ENCODE measurements at regions not wholly inside any gene's neighbourhood (a gene's known extent, or its start where the extent isn't known, plus 50 kb on each side); places are given as distances from the start of the nearest gene placed in this dataset.

DNA sequence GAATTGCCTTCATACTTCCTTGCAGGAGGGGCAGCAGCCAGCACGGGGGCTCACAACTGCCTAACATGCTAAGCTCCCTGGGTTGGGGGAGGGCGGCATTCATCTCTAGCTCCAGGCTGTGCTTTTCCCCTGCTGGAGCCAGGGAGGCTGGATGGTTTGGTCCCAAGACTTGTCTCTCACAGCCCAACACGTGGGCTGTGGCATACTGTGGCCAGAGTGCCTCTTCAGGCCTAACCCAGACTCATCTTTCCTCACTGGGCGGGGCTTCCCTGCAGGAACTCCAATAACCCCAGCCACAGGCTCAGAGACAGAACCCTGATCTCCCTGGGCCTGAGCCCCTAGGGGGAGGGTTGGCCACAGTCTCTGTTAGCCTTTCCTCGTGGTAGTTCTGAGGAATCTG lies 121.9 kb upstream of the PLET1 start:
- TF ChIP-seq POLR2A (IDR thresholded peaks at IDR 0.05; ENCODE audit: low read depth, low read length) (no peak), POLR2AphosphoS5 (IDR thresholded peaks at IDR 0.05; ENCODE audit: low read depth, low read length) (no peak), PAX5 (IDR thresholded peaks at IDR 0.05; ENCODE audit: insufficient read depth, low read length, severe bottlenecking) (no peak), TAF1 (IDR thresholded peaks at IDR 0.05; ENCODE audit: low read depth, low read length) (no peak)

All from GM12891 (cell line).